ENCODE measurements at regions not wholly inside any gene's neighbourhood (a gene's known extent, or its start where the extent isn't known, plus 50 kb on each side); places are given as distances from the start of the nearest gene placed in this dataset.

DNA sequence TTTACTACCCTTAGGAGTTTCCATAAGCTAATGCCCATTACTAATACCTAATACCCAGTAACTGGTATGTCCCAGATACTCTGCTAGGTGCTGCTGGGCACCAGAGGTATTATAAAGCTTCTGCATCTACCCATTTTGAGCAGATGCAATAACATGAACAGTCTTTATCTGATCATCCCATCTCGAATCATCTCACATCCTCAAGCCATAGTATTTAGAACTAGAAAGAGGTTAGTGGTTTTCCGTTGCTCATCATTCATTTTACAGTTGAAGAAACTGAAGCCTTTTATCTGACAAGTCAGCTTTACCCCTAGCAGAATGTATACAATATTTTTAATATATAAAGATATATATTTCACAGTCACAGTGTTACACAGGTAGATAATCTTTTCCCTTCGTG is 99.1 kb upstream of the TCF4 start:
- Histone ChIP-seq H3K9me3 (ENCODE audit: control insufficient read depth, insufficient read depth, low read length) (no peaks in the 10 kb centered on the region), H3K36me3 (ENCODE audit: control insufficient read depth, low read length) (no peaks in the 10 kb centered on the region), H3K9me2 (replicated peaks; ENCODE audit: control insufficient read depth, low read length) (no peaks in the 10 kb centered on the region), H3K27me3 (ENCODE audit: control insufficient read depth, low read length) (no peaks in the 10 kb centered on the region), H3K27ac (ENCODE audit: low read depth, low read length) (no peak overlapping the region), H4K20me1 (ENCODE audit: control insufficient read depth, insufficient read depth, low read depth, low read length) (no peaks in the 10 kb centered on the region), H3K4me1 (ENCODE audit: control insufficient read depth, low read length) (no peaks in the 10 kb centered on the region), H3K79me2 (ENCODE audit: control insufficient read depth, low read length) (no peaks in the 10 kb centered on the region), H3F3A (ENCODE audit: control insufficient read depth, insufficient read depth) (no peaks in the 10 kb centered on the region), H3K4me3 (ENCODE audit: low read length) (no peak overlapping the region), H3K4me2 (ENCODE audit: low read length) (no peak overlapping the region)
- no peak for TF ChIP-seq EZH2phosphoT487 (IDR thresholded peaks at IDR 0.05; ENCODE audit: borderline replicate concordance, low read length)
- TF ChIP-seq, protein P1, sequence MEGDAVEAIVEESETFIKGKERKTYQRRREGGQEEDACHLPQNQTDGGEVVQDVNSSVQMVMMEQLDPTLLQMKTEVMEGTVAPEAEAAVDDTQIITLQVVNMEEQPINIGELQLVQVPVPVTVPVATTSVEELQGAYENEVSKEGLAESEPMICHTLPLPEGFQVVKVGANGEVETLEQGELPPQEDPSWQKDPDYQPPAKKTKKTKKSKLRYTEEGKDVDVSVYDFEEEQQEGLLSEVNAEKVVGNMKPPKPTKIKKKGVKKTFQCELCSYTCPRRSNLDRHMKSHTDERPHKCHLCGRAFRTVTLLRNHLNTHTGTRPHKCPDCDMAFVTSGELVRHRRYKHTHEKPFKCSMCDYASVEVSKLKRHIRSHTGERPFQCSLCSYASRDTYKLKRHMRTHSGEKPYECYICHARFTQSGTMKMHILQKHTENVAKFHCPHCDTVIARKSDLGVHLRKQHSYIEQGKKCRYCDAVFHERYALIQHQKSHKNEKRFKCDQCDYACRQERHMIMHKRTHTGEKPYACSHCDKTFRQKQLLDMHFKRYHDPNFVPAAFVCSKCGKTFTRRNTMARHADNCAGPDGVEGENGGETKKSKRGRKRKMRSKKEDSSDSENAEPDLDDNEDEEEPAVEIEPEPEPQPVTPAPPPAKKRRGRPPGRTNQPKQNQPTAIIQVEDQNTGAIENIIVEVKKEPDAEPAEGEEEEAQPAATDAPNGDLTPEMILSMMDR (IDR thresholded peaks at IDR 0.05; ENCODE audit: low read depth, low read length, poor library complexity, severe bottlenecking) = no peak

DNA sequence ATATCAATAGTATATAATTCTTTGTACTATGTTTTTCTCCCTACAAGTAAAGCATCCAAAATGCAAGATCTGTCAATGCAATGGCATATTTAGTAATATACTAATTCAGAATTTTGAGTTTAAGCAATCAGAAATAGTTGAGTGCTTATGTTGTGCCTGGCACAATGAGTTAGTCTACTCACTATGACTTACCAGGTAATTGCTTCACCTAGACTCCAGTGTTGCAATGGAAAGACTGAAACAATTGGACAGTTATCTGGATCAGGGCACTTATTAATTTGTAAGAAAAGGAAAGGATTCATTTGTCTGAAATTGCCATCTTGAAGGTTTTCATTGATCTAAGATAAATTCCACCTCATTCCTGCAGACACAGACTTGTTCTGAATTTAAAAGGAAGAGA is 97.6 kb upstream of the TCF4 start:
- Histone ChIP-seq H3K36me3 (ENCODE audit: control insufficient read depth, low read length) (no peaks in the 10 kb centered on the region), H3K4me1 (ENCODE audit: control insufficient read depth, low read length) (no peaks in the 10 kb centered on the region), H3K9me3 (ENCODE audit: control insufficient read depth, insufficient read depth, low read length) (no peaks in the 10 kb centered on the region), H3K79me2 (ENCODE audit: control insufficient read depth, low read length) (no peaks in the 10 kb centered on the region), H3K27me3 (ENCODE audit: control insufficient read depth, low read length) (no peaks in the 10 kb centered on the region), H3K9me2 (replicated peaks; ENCODE audit: control insufficient read depth, low read length) (no peaks in the 10 kb centered on the region), H3K4me3 (ENCODE audit: low read length) (no peak overlapping the region), H4K20me1 (ENCODE audit: control insufficient read depth, insufficient read depth, low read depth, low read length) (no peaks in the 10 kb centered on the region), H3F3A (ENCODE audit: control insufficient read depth, insufficient read depth) (no peaks in the 10 kb centered on the region), H3K27ac (ENCODE audit: low read depth, low read length) (no peak overlapping the region), H3K4me2 (ENCODE audit: low read length) (no peak overlapping the region)
- TF ChIP-seq, protein P1 (IDR thresholded peaks at IDR 0.05; ENCODE audit: low read depth, low read length, poor library complexity, severe bottlenecking) = no peak
- TF ChIP-seq EZH2phosphoT487 (IDR thresholded peaks at IDR 0.05; ENCODE audit: borderline replicate concordance, low read length) = no peak

DNA sequence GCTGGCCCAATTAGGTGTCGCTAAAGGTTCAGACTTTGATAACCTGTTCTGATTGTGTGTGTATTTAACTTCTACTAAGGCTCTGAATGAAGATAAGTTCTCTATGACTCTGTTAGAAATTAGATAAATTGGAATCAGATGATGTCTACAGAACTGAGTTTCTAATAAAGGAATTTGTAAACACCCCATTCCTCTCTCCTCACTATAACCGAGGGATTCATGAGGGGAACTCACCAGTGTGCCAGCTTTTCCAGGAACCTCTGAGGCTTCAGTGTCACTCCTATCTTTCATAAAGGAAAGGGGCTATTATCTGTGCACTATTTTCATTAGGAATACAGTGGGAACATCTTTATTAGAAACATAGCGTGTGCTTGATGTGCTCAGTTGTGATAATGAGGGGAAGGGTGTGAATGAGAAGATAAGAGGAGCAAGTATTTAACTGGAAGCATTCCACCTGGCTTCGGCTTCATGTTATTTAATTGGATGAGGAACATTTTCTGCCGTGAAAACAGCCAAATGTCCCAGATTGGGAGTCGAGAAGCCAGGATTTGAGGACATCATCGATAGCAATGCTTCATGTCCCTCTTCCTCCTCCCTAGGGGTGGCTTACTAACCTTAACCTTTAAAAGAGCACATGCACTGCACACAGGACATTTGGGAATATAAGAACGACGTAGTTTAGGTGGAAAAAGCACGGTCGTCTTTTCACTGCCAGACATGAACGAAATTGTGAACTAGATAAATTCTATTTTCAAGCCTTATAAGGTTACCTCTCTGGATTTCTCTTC is 84.8 kb upstream of the TCF4 start:
- Histone ChIP-seq H3K27me3 (ENCODE audit: control insufficient read depth, low read length) (no peaks in the 10 kb centered on the region), H3K79me2 (ENCODE audit: control insufficient read depth, low read length) (no peaks in the 10 kb centered on the region), H4K20me1 (ENCODE audit: control insufficient read depth, insufficient read depth, low read depth, low read length) (no peaks in the 10 kb centered on the region), H3K9me3 (ENCODE audit: control insufficient read depth, insufficient read depth, low read length) (no peaks in the 10 kb centered on the region), H3K4me1 (ENCODE audit: control insufficient read depth, low read length) (peaks cover 9% of the 10 kb centered on the region), H3K9me2 (replicated peaks; ENCODE audit: control insufficient read depth, low read length) (no peaks in the 10 kb centered on the region), H3K27ac (ENCODE audit: low read depth, low read length) (no peak overlapping the region), H3K4me3 (ENCODE audit: low read length) (no peak overlapping the region), H3K36me3 (ENCODE audit: control insufficient read depth, low read length) (no peaks in the 10 kb centered on the region), H3F3A (ENCODE audit: control insufficient read depth, insufficient read depth) (no peaks in the 10 kb centered on the region), H3K4me2 (ENCODE audit: low read length) (no peak overlapping the region)
- TF ChIP-seq EZH2phosphoT487 (IDR thresholded peaks at IDR 0.05; ENCODE audit: borderline replicate concordance, low read length) = no peak
- TF ChIP-seq, protein P1 (IDR thresholded peaks at IDR 0.05; ENCODE audit: low read depth, low read length, poor library complexity, severe bottlenecking) = no peak
